AG10803 (cell line): ENCODE measurements at regions not wholly inside any gene's neighbourhood (a gene's known extent, or its start where the extent isn't known, plus 50 kb on each side); places are given as distances from the start of the nearest gene placed in this dataset.

Source experiments
- DNase-seq: peaks from one replicate; pipeline ENCODE4 v3.0.0; 2010; ENCODE audit warnings: low read depth
- H3K4me3 ChIP-seq: 2 replicates; pipeline ENCODE4 v1.5.1; 2011; ENCODE audit warnings: mild to moderate bottlenecking, low read length, control low read depth
- CTCF ChIP-seq: conservative IDR thresholded peaks from 2 replicates; pipeline ENCODE4 v1.5.1; 2011; ENCODE audit warnings: mild to moderate bottlenecking, low read length, control low read depth, inconsistent platforms

GRCh38 chr11:131311776-131312514, 58.5 kb upstream of the NTM start:
- TF ChIP-seq CTCF: no peak
- no peak for DNase-seq
- H3K4me3 ChIP-seq: no peak overlapping the region
